ENCODE measurements at regions not wholly inside any gene's neighbourhood (a gene's known extent, or its start where the extent isn't known, plus 50 kb on each side); places are given as distances from the start of the nearest gene placed in this dataset.

- no peak for DNase-seq (ENCODE audit: low read depth, low spot score)
- Histone ChIP-seq H3K4me3 (ENCODE audit: low read length) (no peak overlapping the region), H3K4me1 (ENCODE audit: control insufficient read depth, insufficient read depth, low read length) (no peaks in the 10 kb centered on the region), H3K9me3 (ENCODE audit: control insufficient read depth, insufficient read depth, low read length) (no peaks in the 10 kb centered on the region), H3K27ac (ENCODE audit: low read length) (no peak overlapping the region), H3K36me3 (ENCODE audit: control insufficient read depth, insufficient read depth, low read length) (no peaks in the 10 kb centered on the region), H3K27me3 (ENCODE audit: control insufficient read depth, insufficient read depth, low read length) (no peaks in the 10 kb centered on the region)
- WGBS (ENCODE audit: insufficient coverage, insufficient read length) = no CpG with 5 or more reads among the region's 4 CpGs
Measured at GRCh38 chr2:21748501-21748900, 624.7 kb downstream of the TDRD15 start.

- no peaks in the 10 kb centered on the region for H3K9me3 ChIP-seq (ENCODE audit: control insufficient read depth, insufficient read depth, low read length)
- no peaks in the 10 kb centered on the region for H3K36me3 ChIP-seq (ENCODE audit: control insufficient read depth, insufficient read depth, low read length)
- no peak overlapping the region for H3K4me3 ChIP-seq (ENCODE audit: low read length)
- no peaks in the 10 kb centered on the region for H3K4me1 ChIP-seq (ENCODE audit: control insufficient read depth, insufficient read depth, low read length)
- DNase-seq (ENCODE audit: low read depth, low spot score) = no peak
- H3K27me3 ChIP-seq (ENCODE audit: control insufficient read depth, insufficient read depth, low read length) = no peaks in the 10 kb centered on the region
- H3K27ac ChIP-seq (ENCODE audit: low read length) = no peak overlapping the region
- WGBS (ENCODE audit: insufficient coverage, insufficient read length) = no CpG with 5 or more reads among the region's 5 CpGs
Measured at GRCh38 chr2:21754164-21754788, 630.5 kb downstream of the TDRD15 start.

GRCh38 chr2:21757805-21758430 is 634.1 kb downstream of the TDRD15 start:
- H3K9me3 ChIP-seq (ENCODE audit: control insufficient read depth, insufficient read depth, low read length) = no peaks in the 10 kb centered on the region
- H3K4me1 ChIP-seq (ENCODE audit: control insufficient read depth, insufficient read depth, low read length) = no peaks in the 10 kb centered on the region
- no CpG with 5 or more reads among the region's 11 CpGs for WGBS (ENCODE audit: insufficient coverage, insufficient read length)
- H3K4me3 ChIP-seq (ENCODE audit: low read length) = no peak overlapping the region
- no peaks in the 10 kb centered on the region for H3K36me3 ChIP-seq (ENCODE audit: control insufficient read depth, insufficient read depth, low read length)
- no peaks in the 10 kb centered on the region for H3K27me3 ChIP-seq (ENCODE audit: control insufficient read depth, insufficient read depth, low read length)
- no peak for DNase-seq (ENCODE audit: low read depth, low spot score)
- no peak overlapping the region for H3K27ac ChIP-seq (ENCODE audit: low read length)

- no peaks in the 10 kb centered on the region for H3K9me3 ChIP-seq (ENCODE audit: control insufficient read depth, insufficient read depth, low read length)
- H3K27me3 ChIP-seq (ENCODE audit: control insufficient read depth, insufficient read depth, low read length) = no peaks in the 10 kb centered on the region
- no peak for DNase-seq (ENCODE audit: low read depth, low spot score)
- H3K4me1 ChIP-seq (ENCODE audit: control insufficient read depth, insufficient read depth, low read length) = peaks cover 2% of the 10 kb centered on the region; the same call in 1 of the 2 replicates
- no peak overlapping the region for H3K4me3 ChIP-seq (ENCODE audit: low read length)
- no peak overlapping the region for H3K27ac ChIP-seq (ENCODE audit: low read length)
- H3K36me3 ChIP-seq (ENCODE audit: control insufficient read depth, insufficient read depth, low read length) = no peaks in the 10 kb centered on the region
Measured at GRCh38 chr2:21759819-21760218, 636.1 kb downstream of the TDRD15 start.

- no CpG with 5 or more reads among the region's 2 CpGs for WGBS (ENCODE audit: insufficient coverage, insufficient read length)
Measured at GRCh38 chr2:21761361-21761760, 637.6 kb downstream of the TDRD15 start.

GRCh38 chr2:21763501-21763900 is 639.7 kb downstream of the TDRD15 start:
- no peak for DNase-seq (ENCODE audit: low read depth, low spot score)
- H3K36me3 ChIP-seq (ENCODE audit: control insufficient read depth, insufficient read depth, low read length) = no peaks in the 10 kb centered on the region
- H3K9me3 ChIP-seq (ENCODE audit: control insufficient read depth, insufficient read depth, low read length) = no peaks in the 10 kb centered on the region

More at GRCh38 chr2:21761361-21761760, 637.6 kb downstream of the TDRD15 start:
- H3K9me3 ChIP-seq (ENCODE audit: control insufficient read depth, insufficient read depth, low read length) = no peaks in the 10 kb centered on the region
- no peaks in the 10 kb centered on the region for H3K36me3 ChIP-seq (ENCODE audit: control insufficient read depth, insufficient read depth, low read length)
- DNase-seq (ENCODE audit: low read depth, low spot score) = no peak
- H3K27ac ChIP-seq (ENCODE audit: low read length) = no peak overlapping the region
- peaks cover 2% of the 10 kb centered on the region; the same call in 1 of the 2 replicates for H3K4me1 ChIP-seq (ENCODE audit: control insufficient read depth, insufficient read depth, low read length)
- no peak overlapping the region for H3K4me3 ChIP-seq (ENCODE audit: low read length)
- H3K27me3 ChIP-seq (ENCODE audit: control insufficient read depth, insufficient read depth, low read length) = no peaks in the 10 kb centered on the region

GRCh38 chr2:21770787-21771186 is 647.0 kb downstream of the TDRD15 start:
- Histone ChIP-seq H3K9me3 (ENCODE audit: control insufficient read depth, insufficient read depth, low read length) (no peaks in the 10 kb centered on the region), H3K36me3 (ENCODE audit: control insufficient read depth, insufficient read depth, low read length) (no peaks in the 10 kb centered on the region), H3K4me3 (ENCODE audit: low read length) (no peak overlapping the region), H3K27me3 (ENCODE audit: control insufficient read depth, insufficient read depth, low read length) (no peaks in the 10 kb centered on the region), H3K4me1 (ENCODE audit: control insufficient read depth, insufficient read depth, low read length) (no peaks in the 10 kb centered on the region), H3K27ac (ENCODE audit: low read length) (no peak overlapping the region)
- no peak for DNase-seq (ENCODE audit: low read depth, low spot score)
- no CpG with 5 or more reads among the region's 1 CpG for WGBS (ENCODE audit: insufficient coverage, insufficient read length)

More at GRCh38 chr2:21763501-21763900, 639.7 kb downstream of the TDRD15 start:
- no peak overlapping the region for H3K27ac ChIP-seq (ENCODE audit: low read length)
- H3K4me1 ChIP-seq (ENCODE audit: control insufficient read depth, insufficient read depth, low read length) = peaks cover 2% of the 10 kb centered on the region; the same call in 1 of the 2 replicates
- no peak overlapping the region for H3K4me3 ChIP-seq (ENCODE audit: low read length)
- H3K27me3 ChIP-seq (ENCODE audit: control insufficient read depth, insufficient read depth, low read length) = no peaks in the 10 kb centered on the region

- no peaks in the 10 kb centered on the region for H3K36me3 ChIP-seq (ENCODE audit: control insufficient read depth, insufficient read depth, low read length)
- no peak overlapping the region for H3K27ac ChIP-seq (ENCODE audit: low read length)
- no peak overlapping the region for H3K4me3 ChIP-seq (ENCODE audit: low read length)
- no peaks in the 10 kb centered on the region for H3K4me1 ChIP-seq (ENCODE audit: control insufficient read depth, insufficient read depth, low read length)
- WGBS (ENCODE audit: insufficient coverage, insufficient read length) = no CpG with 5 or more reads among the region's 1 CpG
- no peaks in the 10 kb centered on the region for H3K9me3 ChIP-seq (ENCODE audit: control insufficient read depth, insufficient read depth, low read length)
- no peaks in the 10 kb centered on the region for H3K27me3 ChIP-seq (ENCODE audit: control insufficient read depth, insufficient read depth, low read length)
- no peak for DNase-seq (ENCODE audit: low read depth, low spot score)
Measured at GRCh38 chr2:21772624-21773023, 648.9 kb downstream of the TDRD15 start.

- H3K27me3 ChIP-seq (ENCODE audit: control insufficient read depth, insufficient read depth, low read length) = no peaks in the 10 kb centered on the region
- no peak overlapping the region for H3K27ac ChIP-seq (ENCODE audit: low read length)
Measured at GRCh38 chr2:21773168-21773567, 649.4 kb downstream of the TDRD15 start.

GRCh38 chr2:21774691-21775368 is 651.1 kb downstream of the TDRD15 start:
- Histone ChIP-seq H3K4me1 (ENCODE audit: control insufficient read depth, insufficient read depth, low read length) (no peaks in the 10 kb centered on the region), H3K27ac (ENCODE audit: low read length) (no peak overlapping the region), H3K27me3 (ENCODE audit: control insufficient read depth, insufficient read depth, low read length) (no peaks in the 10 kb centered on the region), H3K4me3 (ENCODE audit: low read length) (no peak overlapping the region), H3K36me3 (ENCODE audit: control insufficient read depth, insufficient read depth, low read length) (no peaks in the 10 kb centered on the region), H3K9me3 (ENCODE audit: control insufficient read depth, insufficient read depth, low read length) (no peaks in the 10 kb centered on the region)
- no peak for DNase-seq (ENCODE audit: low read depth, low spot score)
- WGBS (ENCODE audit: insufficient coverage, insufficient read length) = no CpG with 5 or more reads among the region's 6 CpGs

More at GRCh38 chr2:21773168-21773567, 649.4 kb downstream of the TDRD15 start:
- no peaks in the 10 kb centered on the region for H3K4me1 ChIP-seq (ENCODE audit: control insufficient read depth, insufficient read depth, low read length)
- no peak for DNase-seq (ENCODE audit: low read depth, low spot score)
- no peak overlapping the region for H3K4me3 ChIP-seq (ENCODE audit: low read length)
- no peaks in the 10 kb centered on the region for H3K9me3 ChIP-seq (ENCODE audit: control insufficient read depth, insufficient read depth, low read length)
- H3K36me3 ChIP-seq (ENCODE audit: control insufficient read depth, insufficient read depth, low read length) = no peaks in the 10 kb centered on the region

Measured in iPS DF 6.9 (cell line).